ENCODE measurements at regions not wholly inside any gene's neighbourhood (a gene's known extent, or its start where the extent isn't known, plus 50 kb on each side); places are given as distances from the start of the nearest gene placed in this dataset.

- TF ChIP-seq EZH2phosphoT487 (IDR thresholded peaks at IDR 0.05; ENCODE audit: borderline replicate concordance, low read length), result no peak
- TF ChIP-seq CTCF (IDR thresholded peaks at IDR 0.05; ENCODE audit: low read depth, low read length, poor library complexity, severe bottlenecking), result no peak
- H3K27me3 ChIP-seq (ENCODE audit: control insufficient read depth, low read length), result peaks cover 32% of the 10 kb centered on the region
Observed at GRCh38 chr13:99911965-99912566, 59.5 kb downstream of the ZIC5 start.

GRCh38 chr13:99911069-99911964, 60.2 kb downstream of the ZIC5 start:
- H3K9me3 ChIP-seq (ENCODE audit: control insufficient read depth, insufficient read depth, low read length), result no peaks in the 10 kb centered on the region
- H3K9me2 ChIP-seq (replicated peaks; ENCODE audit: control insufficient read depth, low read length), result no peaks in the 10 kb centered on the region
- H3K4me2 ChIP-seq (ENCODE audit: low read length), result no peak overlapping the region
- no peak for TF ChIP-seq CTCF (IDR thresholded peaks at IDR 0.05; ENCODE audit: low read depth, low read length, poor library complexity, severe bottlenecking)
- no peak for TF ChIP-seq EZH2phosphoT487 (IDR thresholded peaks at IDR 0.05; ENCODE audit: borderline replicate concordance, low read length)
- H3K27ac ChIP-seq (ENCODE audit: low read depth, low read length), result no peak overlapping the region
- H3K36me3 ChIP-seq (ENCODE audit: control insufficient read depth, low read length), result no peaks in the 10 kb centered on the region
- no peaks in the 10 kb centered on the region for H3F3A ChIP-seq (ENCODE audit: control insufficient read depth, insufficient read depth)
- H3K27me3 ChIP-seq (ENCODE audit: control insufficient read depth, low read length), result peaks cover 32% of the 10 kb centered on the region
- H3K4me3 ChIP-seq (ENCODE audit: low read length), result no peak overlapping the region
- no peaks in the 10 kb centered on the region for H3K4me1 ChIP-seq (ENCODE audit: control insufficient read depth, low read length)
- H4K20me1 ChIP-seq (ENCODE audit: control insufficient read depth, insufficient read depth, low read depth, low read length), result no peaks in the 10 kb centered on the region
- no peaks in the 10 kb centered on the region for H3K79me2 ChIP-seq (ENCODE audit: control insufficient read depth, low read length)

More at GRCh38 chr13:99911965-99912566, 59.5 kb downstream of the ZIC5 start:
- H3K4me2 ChIP-seq (ENCODE audit: low read length), result no peak overlapping the region
- H3K4me1 ChIP-seq (ENCODE audit: control insufficient read depth, low read length), result no peaks in the 10 kb centered on the region
- no peak overlapping the region for H3K27ac ChIP-seq (ENCODE audit: low read depth, low read length)
- no peaks in the 10 kb centered on the region for H3K9me3 ChIP-seq (ENCODE audit: control insufficient read depth, insufficient read depth, low read length)
- no peaks in the 10 kb centered on the region for H3K36me3 ChIP-seq (ENCODE audit: control insufficient read depth, low read length)
- H3K9me2 ChIP-seq (replicated peaks; ENCODE audit: control insufficient read depth, low read length), result no peaks in the 10 kb centered on the region
- H4K20me1 ChIP-seq (ENCODE audit: control insufficient read depth, insufficient read depth, low read depth, low read length), result no peaks in the 10 kb centered on the region
- no peaks in the 10 kb centered on the region for H3F3A ChIP-seq (ENCODE audit: control insufficient read depth, insufficient read depth)
- H3K79me2 ChIP-seq (ENCODE audit: control insufficient read depth, low read length), result no peaks in the 10 kb centered on the region
- no peak overlapping the region for H3K4me3 ChIP-seq (ENCODE audit: low read length)

GRCh38 chr13:99909836-99910619, 61.5 kb downstream of the ZIC5 start:
- Histone ChIP-seq H3K4me2 (ENCODE audit: low read length) (no peak overlapping the region), H4K20me1 (ENCODE audit: control insufficient read depth, insufficient read depth, low read depth, low read length) (no peaks in the 10 kb centered on the region), H3K79me2 (ENCODE audit: control insufficient read depth, low read length) (no peaks in the 10 kb centered on the region), H3K27ac (ENCODE audit: low read depth, low read length) (no peak overlapping the region), H3K9me2 (replicated peaks; ENCODE audit: control insufficient read depth, low read length) (no peaks in the 10 kb centered on the region), H3F3A (ENCODE audit: control insufficient read depth, insufficient read depth) (no peaks in the 10 kb centered on the region), H3K36me3 (ENCODE audit: control insufficient read depth, low read length) (no peaks in the 10 kb centered on the region), H3K27me3 (ENCODE audit: control insufficient read depth, low read length) (peaks cover 32% of the 10 kb centered on the region), H3K9me3 (ENCODE audit: control insufficient read depth, insufficient read depth, low read length) (no peaks in the 10 kb centered on the region), H3K4me3 (ENCODE audit: low read length) (no peak overlapping the region), H3K4me1 (ENCODE audit: control insufficient read depth, low read length) (peaks cover 10% of the 10 kb centered on the region)
- TF ChIP-seq EZH2phosphoT487 (IDR thresholded peaks at IDR 0.05; ENCODE audit: borderline replicate concordance, low read length) (no peak), CTCF (IDR thresholded peaks at IDR 0.05; ENCODE audit: low read depth, low read length, poor library complexity, severe bottlenecking) (no peak)
